ENCODE measurements at regions not wholly inside any gene's neighbourhood (a gene's known extent, or its start where the extent isn't known, plus 50 kb on each side); places are given as distances from the start of the nearest gene placed in this dataset.

GRCh38 chr3:193145248-193145647 lies 95.8 kb upstream of the PLAAT1 start:
- Mint-ChIP-seq H3K9me3 (no peaks in the 10 kb centered on the region), H3K36me3 (ENCODE audit: low read depth) (no peaks in the 10 kb centered on the region), H3K27ac (no peak overlapping the region), H3K27me3 (ENCODE audit: insufficient read depth, low read depth, poor library complexity) (peaks cover 2% of the 10 kb centered on the region), H3K4me3 (no peak overlapping the region), H3K4me1 (no peaks in the 10 kb centered on the region; the same call in 2 of the 3 replicates)
- H4K20me1 ChIP-seq (replicated peaks; ENCODE audit: insufficient read depth): no peaks in the 10 kb centered on the region
- H3K79me2 ChIP-seq (replicated peaks; ENCODE audit: insufficient read depth): no peaks in the 10 kb centered on the region
- no peak for ATAC-seq
- H3K27ac ChIP-seq (ENCODE audit: low read depth): no peak overlapping the region
- peak; percentile 0 for DNase-seq (ENCODE audit: low spot score)
- no peak overlapping the region for H3K4me2 ChIP-seq
- no peaks in the 10 kb centered on the region for H3K36me3 ChIP-seq (ENCODE audit: insufficient read depth)
- H2AFZ ChIP-seq: no peak overlapping the region
- H3K27me3 ChIP-seq (ENCODE audit: insufficient read depth): no peaks in the 10 kb centered on the region
- no peaks in the 10 kb centered on the region for H3F3A ChIP-seq (replicated peaks; ENCODE audit: low read depth)
- no peaks in the 10 kb centered on the region for H3K9me2 ChIP-seq (ENCODE audit: insufficient read depth)
- no peak overlapping the region for H3K4me3 ChIP-seq
- H3K4me1 ChIP-seq (ENCODE audit: insufficient read depth): no peaks in the 10 kb centered on the region; the same call in 1 of the 2 replicates
- TF ChIP-seq EZH2 (IDR thresholded peaks at IDR 0.05; ENCODE audit: low read depth, unreplicated experiment) (no peak), POLR2AphosphoS5 (IDR thresholded peaks at IDR 0.05; ENCODE audit: low read depth) (no peak), ZNF114 (CRISPR knock-in tag; IDR thresholded peaks at IDR 0.05) (no peak), JUNB (IDR thresholded peaks at IDR 0.05; ENCODE audit: unreplicated experiment) (no peak)
- TF ChIP-seq, protein P1, sequence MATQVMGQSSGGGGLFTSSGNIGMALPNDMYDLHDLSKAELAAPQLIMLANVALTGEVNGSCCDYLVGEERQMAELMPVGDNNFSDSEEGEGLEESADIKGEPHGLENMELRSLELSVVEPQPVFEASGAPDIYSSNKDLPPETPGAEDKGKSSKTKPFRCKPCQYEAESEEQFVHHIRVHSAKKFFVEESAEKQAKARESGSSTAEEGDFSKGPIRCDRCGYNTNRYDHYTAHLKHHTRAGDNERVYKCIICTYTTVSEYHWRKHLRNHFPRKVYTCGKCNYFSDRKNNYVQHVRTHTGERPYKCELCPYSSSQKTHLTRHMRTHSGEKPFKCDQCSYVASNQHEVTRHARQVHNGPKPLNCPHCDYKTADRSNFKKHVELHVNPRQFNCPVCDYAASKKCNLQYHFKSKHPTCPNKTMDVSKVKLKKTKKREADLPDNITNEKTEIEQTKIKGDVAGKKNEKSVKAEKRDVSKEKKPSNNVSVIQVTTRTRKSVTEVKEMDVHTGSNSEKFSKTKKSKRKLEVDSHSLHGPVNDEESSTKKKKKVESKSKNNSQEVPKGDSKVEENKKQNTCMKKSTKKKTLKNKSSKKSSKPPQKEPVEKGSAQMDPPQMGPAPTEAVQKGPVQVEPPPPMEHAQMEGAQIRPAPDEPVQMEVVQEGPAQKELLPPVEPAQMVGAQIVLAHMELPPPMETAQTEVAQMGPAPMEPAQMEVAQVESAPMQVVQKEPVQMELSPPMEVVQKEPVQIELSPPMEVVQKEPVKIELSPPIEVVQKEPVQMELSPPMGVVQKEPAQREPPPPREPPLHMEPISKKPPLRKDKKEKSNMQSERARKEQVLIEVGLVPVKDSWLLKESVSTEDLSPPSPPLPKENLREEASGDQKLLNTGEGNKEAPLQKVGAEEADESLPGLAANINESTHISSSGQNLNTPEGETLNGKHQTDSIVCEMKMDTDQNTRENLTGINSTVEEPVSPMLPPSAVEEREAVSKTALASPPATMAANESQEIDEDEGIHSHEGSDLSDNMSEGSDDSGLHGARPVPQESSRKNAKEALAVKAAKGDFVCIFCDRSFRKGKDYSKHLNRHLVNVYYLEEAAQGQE (IDR thresholded peaks at IDR 0.05; ENCODE audit: unreplicated experiment): no peak

- Histone ChIP-seq H2AFZ (peak overlapping the region; percentile 50; the same call in 1 of the 2 replicates), H3K79me2 (replicated peaks; ENCODE audit: insufficient read depth) (no peaks in the 10 kb centered on the region), H3K27me3 (ENCODE audit: insufficient read depth) (no peaks in the 10 kb centered on the region), H3K4me1 (ENCODE audit: insufficient read depth) (no peaks in the 10 kb centered on the region; the same call in 1 of the 2 replicates), H3K27ac (ENCODE audit: low read depth) (no peak overlapping the region), H4K20me1 (replicated peaks; ENCODE audit: insufficient read depth) (no peaks in the 10 kb centered on the region), H3K4me3 (no peak overlapping the region), H3F3A (replicated peaks; ENCODE audit: low read depth) (no peaks in the 10 kb centered on the region), H3K36me3 (ENCODE audit: insufficient read depth) (no peaks in the 10 kb centered on the region), H3K4me2 (no peak overlapping the region), H3K9me2 (ENCODE audit: insufficient read depth) (no peaks in the 10 kb centered on the region)
- Mint-ChIP-seq H3K36me3 (ENCODE audit: low read depth) (no peaks in the 10 kb centered on the region), H3K27me3 (ENCODE audit: insufficient read depth, low read depth, poor library complexity) (peaks cover 2% of the 10 kb centered on the region), H3K9me3 (no peaks in the 10 kb centered on the region), H3K4me3 (no peak overlapping the region), H3K27ac (no peak overlapping the region), H3K4me1 (no peaks in the 10 kb centered on the region; the same call in 2 of the 3 replicates)
- ATAC-seq (no peak), DNase-seq (ENCODE audit: low spot score) (no peak)
- TF ChIP-seq EZH2 (IDR thresholded peaks at IDR 0.05; ENCODE audit: low read depth, unreplicated experiment) (no peak), NANOG (IDR thresholded peaks at IDR 0.05; ENCODE audit: borderline replicate concordance) (no peak), POLR2AphosphoS5 (IDR thresholded peaks at IDR 0.05; ENCODE audit: low read depth) (no peak), ETS1 (IDR thresholded peaks at IDR 0.05) (no peak), STAT1 (IDR thresholded peaks at IDR 0.05; ENCODE audit: unreplicated experiment) (no peak)
- TF ChIP-seq, protein P1 (IDR thresholded peaks at IDR 0.05; ENCODE audit: unreplicated experiment): no peak
- TF ChIP-seq, protein P2, sequence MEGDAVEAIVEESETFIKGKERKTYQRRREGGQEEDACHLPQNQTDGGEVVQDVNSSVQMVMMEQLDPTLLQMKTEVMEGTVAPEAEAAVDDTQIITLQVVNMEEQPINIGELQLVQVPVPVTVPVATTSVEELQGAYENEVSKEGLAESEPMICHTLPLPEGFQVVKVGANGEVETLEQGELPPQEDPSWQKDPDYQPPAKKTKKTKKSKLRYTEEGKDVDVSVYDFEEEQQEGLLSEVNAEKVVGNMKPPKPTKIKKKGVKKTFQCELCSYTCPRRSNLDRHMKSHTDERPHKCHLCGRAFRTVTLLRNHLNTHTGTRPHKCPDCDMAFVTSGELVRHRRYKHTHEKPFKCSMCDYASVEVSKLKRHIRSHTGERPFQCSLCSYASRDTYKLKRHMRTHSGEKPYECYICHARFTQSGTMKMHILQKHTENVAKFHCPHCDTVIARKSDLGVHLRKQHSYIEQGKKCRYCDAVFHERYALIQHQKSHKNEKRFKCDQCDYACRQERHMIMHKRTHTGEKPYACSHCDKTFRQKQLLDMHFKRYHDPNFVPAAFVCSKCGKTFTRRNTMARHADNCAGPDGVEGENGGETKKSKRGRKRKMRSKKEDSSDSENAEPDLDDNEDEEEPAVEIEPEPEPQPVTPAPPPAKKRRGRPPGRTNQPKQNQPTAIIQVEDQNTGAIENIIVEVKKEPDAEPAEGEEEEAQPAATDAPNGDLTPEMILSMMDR (conservative IDR thresholded peaks at IDR 0.05; ENCODE audit: low read depth in 2 of 2): no peak
Measured at GRCh38 chr3:193148688-193149473, 92.1 kb upstream of the PLAAT1 start.
